ENCODE measurements at regions not wholly inside any gene's neighbourhood (a gene's known extent, or its start where the extent isn't known, plus 50 kb on each side); places are given as distances from the start of the nearest gene placed in this dataset.
"Not testable (repeated sequence)": the region's sequence is repeated elsewhere in the genome, so short reads cannot be mapped to it uniquely, and the experiment has no call there.

DNA sequence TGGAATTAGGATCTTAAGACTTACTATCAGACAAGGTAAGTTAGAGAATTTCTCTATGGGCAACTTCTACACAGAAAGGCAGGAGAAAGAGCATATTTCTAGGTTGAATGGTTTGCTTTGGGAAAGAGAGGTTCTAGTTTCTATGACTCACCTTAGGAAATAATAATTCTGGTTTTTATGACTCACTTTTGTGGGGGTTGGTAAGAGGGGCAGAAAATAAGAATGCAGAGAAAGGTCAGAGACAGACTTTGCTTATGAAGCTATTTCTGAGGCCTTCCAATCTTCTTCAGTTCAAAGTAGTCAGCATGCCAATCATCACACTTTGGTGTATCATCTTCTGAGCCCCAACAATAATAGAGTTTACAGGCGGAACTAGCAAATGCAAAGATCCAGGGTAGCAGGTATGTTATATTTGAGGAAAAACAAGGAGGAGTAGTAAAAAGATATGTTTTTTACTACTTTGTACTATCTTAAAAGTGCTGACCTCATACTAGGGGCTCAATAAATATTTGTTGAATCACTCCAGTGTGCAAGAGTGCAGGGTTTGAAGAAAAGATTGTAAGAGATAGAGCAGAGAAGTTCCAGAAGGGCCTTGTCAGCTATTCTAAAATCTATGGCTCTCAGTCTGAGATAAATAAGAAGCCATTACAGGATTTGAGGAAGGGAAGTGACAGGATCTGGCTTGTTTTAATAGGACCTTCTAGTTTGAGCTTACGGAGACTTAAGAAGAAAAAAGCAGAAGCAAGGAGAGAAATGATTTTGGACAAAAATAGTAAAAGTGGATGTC, 56.7 kb upstream of the LRFN5 start:
- no peak for DNase-seq

DNA sequence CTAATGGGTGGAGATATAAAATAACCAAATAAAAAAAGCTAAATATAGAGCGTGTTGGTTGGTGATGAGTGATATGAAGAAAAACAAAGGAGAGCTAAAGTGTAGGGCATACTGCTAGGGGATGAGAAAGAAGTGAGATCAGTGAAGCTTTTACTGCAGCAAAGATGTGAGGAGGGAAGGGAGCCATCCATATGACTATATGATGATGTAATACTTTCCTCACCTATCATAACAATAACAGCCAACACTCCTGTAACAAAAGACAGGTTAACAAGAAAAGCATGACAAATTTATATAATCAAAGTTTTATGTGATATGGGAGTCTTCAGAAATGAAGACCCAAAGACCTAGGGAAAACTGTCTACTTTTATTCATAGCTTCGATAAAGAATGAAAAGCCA, 57.4 kb upstream of the LRFN5 start:
- no peak for DNase-seq

DNA sequence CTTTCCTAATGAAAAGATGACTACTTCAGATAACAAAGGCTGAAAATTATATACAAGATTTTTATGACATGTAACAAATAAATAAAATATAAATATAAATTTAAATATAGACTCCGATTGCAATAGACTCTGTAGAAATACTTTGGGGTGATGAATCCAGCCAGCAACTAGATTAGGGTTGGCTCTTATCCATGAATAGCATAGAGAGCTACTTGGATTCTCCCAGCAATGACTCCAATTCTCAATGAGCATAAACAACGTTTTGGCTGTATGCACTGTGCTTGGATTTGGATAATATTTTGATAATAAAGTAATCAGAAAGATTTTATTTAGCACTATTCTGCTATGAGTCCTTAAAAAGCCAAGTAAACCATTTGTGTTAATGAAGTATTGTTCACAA, 58.0 kb upstream of the LRFN5 start:
- no peak for DNase-seq

DNA sequence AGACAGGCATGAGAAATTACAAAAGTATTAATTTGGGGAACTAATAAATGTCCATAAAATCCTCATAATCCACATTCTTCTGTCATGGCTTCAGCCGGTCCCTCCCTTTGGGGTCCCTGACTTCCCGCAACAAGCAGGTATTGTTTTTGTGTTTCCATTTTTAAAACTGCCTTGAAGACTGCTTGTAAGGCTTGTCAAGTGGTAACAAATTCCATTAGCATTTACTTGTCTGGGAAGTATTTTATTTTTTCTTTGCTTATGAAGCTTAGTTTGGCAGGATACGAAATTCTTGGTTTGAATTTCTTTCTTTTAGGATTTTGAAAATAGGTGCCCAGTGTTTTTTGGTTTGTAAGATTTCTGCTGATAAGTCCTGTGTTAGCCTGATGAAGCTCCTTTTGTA, 65.3 kb upstream of the LRFN5 start:
- DNase-seq = no peak

DNA sequence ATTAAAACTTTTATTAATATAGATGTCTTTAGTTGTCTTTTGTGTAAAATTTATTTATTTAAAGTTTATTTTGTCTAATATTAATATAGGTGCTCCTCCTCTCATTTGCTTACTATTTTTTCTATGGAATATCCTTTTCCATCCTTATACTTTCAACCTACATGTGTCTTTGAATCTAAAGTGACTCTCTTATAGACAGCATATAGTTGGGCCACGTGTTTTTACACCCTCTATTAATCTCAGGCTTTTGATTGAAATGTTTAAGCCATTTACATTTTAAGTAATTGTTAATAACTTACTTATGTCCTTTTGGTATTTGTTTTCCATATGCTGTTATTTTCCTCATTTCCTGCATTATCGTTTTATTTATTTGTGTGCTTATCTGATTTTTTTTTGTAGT, 74.4 kb upstream of the LRFN5 start:
- no peak for DNase-seq

DNA sequence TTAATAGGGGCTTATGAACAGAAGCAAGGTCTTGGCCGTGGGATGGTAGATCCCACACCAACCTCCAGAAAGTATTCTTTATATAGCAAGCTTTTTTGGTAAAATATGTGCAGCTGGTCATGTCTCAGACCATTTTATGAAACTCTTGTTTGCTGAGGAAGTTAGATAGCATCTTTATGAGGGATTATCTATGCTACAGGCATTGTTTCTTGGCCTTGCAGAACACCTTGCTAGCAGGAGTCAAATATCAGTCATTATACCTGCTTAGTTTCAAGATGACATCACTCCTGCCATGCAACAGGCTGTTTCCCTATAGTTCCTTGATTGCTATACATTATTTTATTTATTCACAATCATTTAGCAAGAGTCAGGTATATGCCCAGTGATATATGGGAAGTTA, 84.8 kb upstream of the LRFN5 start:
- DNase-seq = no peak

DNA sequence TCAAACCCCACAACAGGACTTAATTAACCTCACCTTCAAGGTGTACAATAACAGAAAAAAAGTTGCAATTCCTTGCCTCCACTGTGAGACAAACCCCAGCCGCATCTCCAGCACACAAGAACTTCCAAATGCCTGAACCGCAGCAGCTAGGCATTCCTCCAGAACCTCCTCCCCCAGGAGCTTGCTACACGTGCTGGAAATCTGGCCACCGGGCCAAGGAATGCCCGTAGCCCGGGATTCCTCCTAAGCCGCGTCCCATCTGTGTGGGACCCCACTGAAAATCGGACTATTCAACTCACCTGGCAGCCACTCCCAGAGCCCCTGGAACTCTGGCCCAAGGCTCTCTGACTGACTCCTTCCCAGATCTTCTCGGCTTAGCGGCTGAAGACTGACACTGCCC, 88.6 kb upstream of the LRFN5 start:
- not testable (repeated sequence) for DNase-seq

DNA sequence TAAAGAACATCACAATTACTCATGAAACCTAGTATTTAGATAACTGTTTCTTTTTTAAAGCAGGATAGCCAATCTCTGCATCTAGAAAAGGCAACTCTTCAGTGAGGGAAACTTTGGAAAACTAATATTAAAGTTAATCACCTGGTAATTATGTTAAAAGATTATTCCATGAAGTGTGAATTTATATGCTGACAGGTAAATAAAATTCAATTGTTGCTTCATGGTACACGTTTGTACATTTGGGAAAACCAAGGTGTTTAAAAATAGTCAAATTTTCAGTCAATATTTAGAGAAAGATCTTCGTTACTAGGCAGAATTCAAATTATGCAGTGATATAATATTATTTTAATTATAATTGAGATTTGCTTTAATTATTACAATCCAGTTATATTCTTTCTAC, 100.1 kb upstream of the LRFN5 start:
- no peak for DNase-seq

DNA sequence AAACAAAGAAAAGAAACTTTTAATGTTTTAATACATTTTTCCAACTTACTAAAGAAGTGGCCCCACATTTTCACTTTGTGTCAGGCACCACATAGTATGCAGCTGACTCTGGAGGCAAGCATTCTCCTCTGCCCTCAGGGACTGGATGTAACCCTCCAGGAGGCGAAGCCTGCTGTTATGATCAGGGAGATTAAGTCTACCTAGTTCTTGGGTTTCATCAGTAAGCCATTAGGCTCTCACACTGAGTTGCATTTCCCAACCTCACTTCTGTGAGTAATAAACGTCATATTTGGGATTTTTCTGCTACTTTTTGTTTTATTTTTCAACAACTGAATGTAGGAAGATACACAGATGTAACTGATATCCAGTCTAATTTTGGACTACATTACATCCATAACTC, 101.2 kb upstream of the LRFN5 start:
- DNase-seq = no peak

DNA sequence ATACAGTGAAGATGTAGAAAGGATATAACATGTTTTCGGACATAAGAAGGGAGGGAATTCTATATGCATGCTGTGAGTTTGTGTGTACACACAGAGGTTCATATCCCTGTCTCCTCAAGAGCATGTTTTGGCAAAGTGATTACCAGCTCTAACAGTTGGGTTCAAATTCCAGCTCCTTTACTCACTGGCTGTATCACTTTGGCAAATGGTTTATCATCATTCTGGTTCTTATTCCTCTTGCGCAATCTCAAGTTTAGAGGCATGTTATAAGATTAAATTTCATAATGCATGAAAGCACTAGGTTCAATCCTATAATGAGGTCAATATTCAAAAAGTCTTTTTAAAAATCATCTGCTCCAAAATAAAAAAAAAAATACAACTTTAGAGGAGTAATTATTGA, 107.7 kb upstream of the LRFN5 start:
- DNase-seq = no peak

DNA sequence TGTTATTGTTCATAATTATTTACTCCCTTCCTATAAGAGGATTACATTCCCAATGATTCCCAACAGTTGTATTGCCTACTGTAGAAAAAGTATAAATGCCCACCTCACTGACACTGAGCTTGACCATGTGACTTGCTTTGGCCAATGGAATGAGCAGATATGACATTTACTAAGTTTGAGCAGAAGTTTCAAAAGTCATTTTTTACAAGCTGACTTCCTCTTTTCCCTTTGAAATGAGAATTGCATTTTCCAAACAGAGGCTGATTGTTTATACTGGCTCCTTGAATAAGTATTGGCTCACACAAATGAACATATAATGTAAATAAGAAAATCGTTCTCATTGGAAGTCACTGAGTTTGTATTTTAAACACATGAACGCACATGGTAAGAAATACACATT, 116.4 kb upstream of the LRFN5 start:
- no peak for DNase-seq

DNA sequence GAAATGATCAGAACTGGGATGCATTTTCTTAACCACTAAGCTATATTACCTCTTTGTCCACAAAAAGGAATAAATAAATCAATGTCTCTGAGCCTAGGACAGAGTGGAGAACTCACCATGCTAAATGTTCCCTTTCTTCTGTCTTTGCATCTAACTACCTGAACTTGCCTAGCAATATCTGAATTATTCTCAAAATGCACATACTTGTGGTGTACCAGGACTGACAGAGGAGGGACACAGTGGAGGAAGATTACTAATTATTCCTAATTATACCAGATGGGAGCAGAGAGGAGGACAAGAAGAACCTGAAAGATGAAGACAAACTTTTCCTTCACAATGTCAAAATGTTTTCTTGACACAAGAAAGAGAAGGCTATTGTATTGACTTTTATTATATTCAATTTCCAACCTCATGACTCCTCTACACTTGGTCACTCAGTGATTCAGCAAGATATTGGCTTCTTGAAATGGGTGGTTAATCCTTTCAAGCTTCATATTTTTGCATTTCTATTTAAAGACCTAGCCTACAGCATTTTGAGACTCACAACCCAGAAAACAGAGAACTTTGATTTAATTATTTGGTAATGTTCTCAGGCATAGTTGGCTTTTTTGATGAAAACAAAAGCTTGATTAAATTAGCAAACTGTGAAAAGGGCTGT, 117.2 kb upstream of the LRFN5 start:
- no peak for DNase-seq

DNA sequence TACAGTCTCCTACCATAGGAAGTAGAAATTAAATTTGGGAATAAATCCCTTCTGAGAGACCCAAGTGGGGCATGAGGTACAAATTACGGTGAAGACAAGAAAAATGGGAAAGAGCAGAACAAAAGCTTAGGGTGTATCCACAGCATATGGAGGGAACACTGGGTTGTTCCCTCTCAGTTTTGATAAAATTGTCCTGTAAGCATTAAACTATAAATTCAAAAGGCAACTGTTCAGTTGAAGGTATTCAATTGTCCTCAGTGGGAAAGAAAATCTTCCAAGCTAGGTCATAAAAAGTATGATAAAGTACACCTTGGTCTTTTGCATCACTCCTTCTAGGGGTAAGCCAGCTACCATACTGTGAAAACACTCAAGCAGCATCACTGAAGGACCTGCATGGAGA, 118.3 kb upstream of the LRFN5 start:
- no peak for DNase-seq

DNA sequence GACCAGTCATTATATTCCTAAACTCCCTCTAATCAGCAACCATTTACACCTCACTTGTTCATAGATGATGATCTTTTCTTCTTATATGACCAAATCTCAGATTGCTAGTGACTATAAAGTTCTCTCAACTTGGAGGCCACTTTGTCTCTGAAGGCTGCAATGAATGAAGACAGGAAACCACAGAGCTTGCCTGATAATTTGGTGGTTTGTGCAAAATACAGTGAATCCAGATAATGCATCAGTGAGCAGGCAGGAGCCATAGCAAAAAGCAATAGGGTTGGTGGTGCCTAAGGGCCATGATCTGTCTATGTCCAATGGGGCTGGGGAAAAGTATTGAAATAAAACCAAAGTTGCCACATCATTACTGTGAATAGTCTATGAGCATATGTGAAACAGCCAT, 123.8 kb upstream of the LRFN5 start:
- no peak for DNase-seq

DNA sequence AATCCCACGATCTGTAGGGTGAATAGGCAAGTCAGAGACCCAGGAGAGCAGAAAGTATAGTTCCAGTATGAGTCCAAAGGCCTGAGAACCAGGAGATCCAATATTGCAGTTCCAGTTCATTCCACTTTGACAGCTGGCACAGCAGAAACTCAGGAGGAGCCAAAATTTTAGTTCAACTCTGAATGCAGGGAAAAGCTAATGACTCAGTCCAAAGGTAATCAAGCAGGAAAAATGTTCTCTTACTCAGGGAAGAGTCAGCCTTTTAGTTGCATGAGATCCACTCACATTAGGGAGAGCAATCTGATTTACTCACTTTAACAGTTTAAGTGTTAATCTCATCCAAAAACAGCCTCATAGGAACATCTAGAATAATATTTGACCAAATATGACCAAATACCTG, 130.2 kb upstream of the LRFN5 start:
- no peak for DNase-seq

DNA sequence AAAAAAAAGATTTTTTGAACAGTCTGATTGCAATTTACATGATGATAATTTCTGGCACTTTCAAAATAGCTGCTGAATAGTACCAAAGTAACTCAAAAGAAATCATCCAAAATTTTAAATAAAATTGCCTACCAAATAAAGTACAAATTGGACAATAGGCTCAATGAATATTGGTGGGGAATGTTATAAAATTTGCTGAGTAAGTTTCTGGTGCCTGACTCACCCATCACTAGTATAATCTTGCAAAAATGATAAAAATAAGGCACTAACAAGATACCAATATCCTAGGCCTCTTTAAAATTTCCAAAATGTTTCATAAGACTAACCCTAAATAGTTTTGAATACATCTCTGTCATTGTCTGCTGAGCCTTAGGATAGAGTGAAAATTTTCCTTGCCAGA, 145.3 kb upstream of the LRFN5 start:
- DNase-seq = no peak

DNA sequence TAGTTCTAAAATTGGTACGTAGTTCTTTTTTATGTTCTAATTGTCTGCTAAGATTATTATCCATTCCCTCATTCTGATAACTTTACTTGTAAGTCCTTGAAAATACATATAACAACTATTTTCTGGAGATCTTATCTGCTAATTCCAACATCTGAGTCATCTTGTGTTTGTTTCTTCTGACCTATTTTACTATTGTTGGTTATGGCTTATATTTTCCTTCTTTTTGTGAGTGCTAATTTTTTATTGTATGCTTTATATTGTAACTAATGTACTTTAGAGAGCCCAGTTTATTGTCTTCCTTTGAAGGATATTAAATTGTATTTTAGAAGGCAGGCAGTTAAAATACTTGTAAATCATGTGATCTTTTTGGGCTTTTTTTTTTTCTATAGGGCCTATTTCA, 149.3 kb upstream of the LRFN5 start:
- no peak for DNase-seq

DNA sequence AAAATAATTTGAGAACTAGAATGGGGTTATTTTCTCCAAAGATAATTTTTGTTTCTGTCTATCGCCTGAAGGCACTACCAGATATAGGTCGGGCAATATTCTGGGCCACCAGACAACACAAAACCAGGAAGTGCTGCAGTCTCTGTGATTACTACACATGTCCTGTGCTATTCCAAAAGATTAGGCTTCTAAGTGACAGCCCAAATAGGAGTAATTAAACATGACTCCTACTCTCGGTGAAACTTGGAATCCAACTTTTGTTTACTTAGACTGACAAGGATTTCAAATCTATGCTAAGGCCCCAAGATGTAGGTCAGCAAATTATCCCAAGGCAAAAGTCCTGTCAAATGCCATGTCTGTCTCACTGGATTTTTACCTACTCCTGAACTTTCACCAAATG, 157.6 kb upstream of the LRFN5 start:
- DNase-seq = no peak

DNA sequence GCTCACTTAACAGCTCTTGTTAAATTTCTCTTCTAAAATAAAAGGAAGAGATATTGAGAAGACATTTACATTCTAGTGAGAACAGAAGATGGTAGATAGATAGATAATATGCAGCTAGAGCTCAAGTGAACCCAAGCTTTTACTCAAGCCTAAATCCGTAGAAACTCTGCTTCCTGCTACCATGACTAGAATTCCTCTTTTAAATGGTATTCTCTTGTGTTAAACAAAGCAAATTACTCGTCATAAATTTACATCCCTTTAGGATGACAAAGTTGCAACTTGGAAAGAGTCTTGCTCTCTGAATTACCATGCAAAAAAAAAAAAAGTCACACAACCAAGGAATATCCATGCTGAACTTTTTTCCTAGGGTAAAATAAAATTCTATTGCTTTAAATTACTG, 160.7 kb upstream of the LRFN5 start:
- DNase-seq = no peak

DNA sequence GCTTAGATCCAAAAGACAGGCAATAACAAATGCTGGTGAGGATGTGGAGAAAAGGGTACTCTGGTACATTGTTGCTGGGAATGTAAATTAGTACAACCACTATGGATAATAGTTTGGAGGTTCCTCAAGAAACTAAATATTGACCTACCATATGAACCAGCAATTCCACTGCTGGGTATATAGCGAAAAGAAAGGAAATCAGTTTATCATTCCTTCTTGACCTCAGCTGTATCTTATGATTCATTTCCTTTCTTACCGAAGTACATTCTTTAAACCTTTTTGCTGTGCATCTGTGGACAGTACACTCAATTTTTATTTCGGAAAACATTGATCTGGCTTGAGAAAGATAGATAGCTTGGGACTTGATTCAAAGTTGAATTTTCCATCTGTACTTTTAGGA, 183.2 kb upstream of the LRFN5 start:
- DNase-seq = no peak

DNA sequence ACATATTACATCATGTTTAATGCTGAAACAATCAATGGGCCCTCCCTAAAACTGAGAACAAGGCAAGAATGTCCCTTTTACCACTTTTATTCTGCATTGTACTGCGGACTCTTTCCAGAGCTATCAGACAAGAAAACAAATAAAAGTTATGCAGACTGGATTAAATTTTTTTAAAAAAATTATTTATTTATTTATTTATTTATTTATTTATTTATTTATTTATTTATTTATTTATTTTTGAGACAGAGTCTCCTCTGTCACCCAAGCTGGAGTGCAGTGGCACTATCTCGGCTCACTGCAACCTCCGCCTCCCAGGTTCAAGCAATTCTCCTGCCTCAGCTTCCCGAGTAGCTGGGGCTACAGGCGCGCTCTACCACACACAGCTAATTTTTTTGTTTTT, 185.4 kb upstream of the LRFN5 start:
- not testable (repeated sequence) for DNase-seq

DNA sequence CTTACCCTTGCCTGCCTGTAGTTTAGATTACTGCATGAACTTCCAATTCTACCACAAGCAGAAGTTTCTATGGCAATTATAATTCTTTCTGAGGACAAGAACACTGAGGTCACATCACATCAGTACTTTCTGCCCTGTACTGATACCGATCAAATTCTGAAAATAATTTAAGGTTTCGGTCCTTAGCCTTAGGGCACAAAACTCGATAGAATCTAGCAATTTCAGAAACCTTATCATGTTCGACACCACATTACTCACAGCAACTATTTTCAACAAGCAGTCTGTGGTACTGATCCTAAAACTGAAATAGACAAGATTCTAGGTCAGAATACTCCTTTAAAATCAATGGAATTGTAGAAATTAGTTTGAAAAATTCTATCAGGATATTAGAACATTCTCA, 187.0 kb upstream of the LRFN5 start:
- no peak for DNase-seq

DNA sequence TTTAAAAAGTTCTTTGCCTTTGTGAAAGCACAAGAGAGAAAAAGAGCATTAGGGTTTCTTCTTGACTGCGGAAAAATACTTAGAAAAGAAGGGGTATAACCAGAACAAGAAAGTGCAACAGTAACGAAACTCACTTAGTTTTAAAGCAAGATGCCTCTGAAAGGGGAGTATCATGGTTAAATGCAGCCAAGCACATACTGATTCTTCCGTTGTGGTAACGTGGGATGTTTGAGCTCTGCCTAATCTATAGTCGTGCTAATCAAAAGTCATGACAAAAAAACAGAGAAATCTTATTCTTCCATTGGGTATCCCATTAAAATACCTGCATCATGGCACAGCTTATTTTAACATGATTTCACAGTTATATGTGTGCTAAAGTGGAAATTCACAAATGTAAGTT, 187.8 kb upstream of the LRFN5 start:
- DNase-seq = no peak

DNA sequence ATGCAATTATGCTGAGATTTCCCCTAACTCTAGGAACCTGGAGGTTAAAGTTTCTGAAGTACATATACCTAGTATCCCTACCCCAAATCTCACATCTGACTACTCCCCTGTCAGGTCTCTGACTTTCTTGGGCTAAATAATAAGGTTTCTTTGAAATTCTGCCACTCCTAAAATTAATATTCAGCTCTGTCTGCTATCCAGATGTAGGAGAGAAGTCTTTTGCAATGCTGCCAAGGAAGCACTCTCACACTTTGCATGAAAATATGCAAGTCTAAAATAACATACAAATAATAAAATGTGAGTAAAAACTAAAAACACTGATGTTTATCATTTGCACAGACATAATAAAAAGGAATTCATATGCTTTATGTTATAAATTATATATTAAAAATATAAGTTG, 196.9 kb upstream of the LRFN5 start:
- no peak for DNase-seq

DNA sequence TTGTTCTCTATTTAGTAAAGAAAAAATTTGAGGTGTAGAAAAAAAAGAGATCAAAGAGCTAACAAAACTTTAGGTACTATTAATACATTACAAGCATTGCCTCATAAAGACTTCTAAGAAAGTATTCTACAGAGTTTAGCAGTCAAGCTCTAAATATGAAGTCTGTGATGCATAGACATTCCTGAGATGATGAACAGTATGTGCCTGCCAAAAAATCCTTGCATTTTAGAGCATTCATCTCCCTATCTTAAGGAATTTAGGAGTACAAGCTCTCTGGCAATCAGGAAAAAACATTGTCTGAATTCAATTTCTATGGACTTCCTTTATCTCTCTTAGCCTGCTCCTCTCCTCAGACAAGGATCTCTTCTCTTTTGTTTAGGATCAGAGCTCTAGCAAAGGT, 202.6 kb upstream of the LRFN5 start:
- no peak for DNase-seq
